ENCODE measurements at regions not wholly inside any gene's neighbourhood (a gene's known extent, or its start where the extent isn't known, plus 50 kb on each side); places are given as distances from the start of the nearest gene placed in this dataset.
"Not testable (repeated sequence)": the region's sequence is repeated elsewhere in the genome, so short reads cannot be mapped to it uniquely, and the experiment has no call there.

GRCh38 chr7:66466081-66466600, 162.5 kb upstream of the KCTD7 start:
- TF ChIP-seq CTCF (IDR thresholded peaks at IDR 0.05; ENCODE audit: low read depth, low read length) = no peak
- H3K4me3 ChIP-seq (ENCODE audit: low read depth, low read length) = no peak overlapping the region

- no peak for TF ChIP-seq CTCF (IDR thresholded peaks at IDR 0.05; ENCODE audit: low read depth, low read length)
- no peak overlapping the region for H3K4me3 ChIP-seq (ENCODE audit: low read depth, low read length)
Measured at GRCh38 chr7:66467887-66468286, 160.8 kb upstream of the KCTD7 start.

- H3K4me3 ChIP-seq (ENCODE audit: low read depth, low read length) = not testable (repeated sequence)
Measured at GRCh38 chr7:66473064-66473463, 155.6 kb upstream of the KCTD7 start.

GRCh38 chr7:66474441-66474840, 154.2 kb upstream of the KCTD7 start:
- H3K4me3 ChIP-seq (ENCODE audit: low read depth, low read length) = no peak overlapping the region
- no peak for TF ChIP-seq CTCF (IDR thresholded peaks at IDR 0.05; ENCODE audit: low read depth, low read length)

- H3K4me3 ChIP-seq (ENCODE audit: low read depth, low read length) = not testable (repeated sequence)
Measured at GRCh38 chr7:66476056-66476455, 152.6 kb upstream of the KCTD7 start.

- H3K4me3 ChIP-seq (ENCODE audit: low read depth, low read length) = not testable (repeated sequence)
Measured at GRCh38 chr7:66477822-66478397, 150.8 kb upstream of the KCTD7 start.

- not testable (repeated sequence) for H3K4me3 ChIP-seq (ENCODE audit: low read depth, low read length)
Measured at GRCh38 chr7:66481229-66481628, 147.5 kb upstream of the KCTD7 start.

GRCh38 chr7:66489065-66489464, 139.6 kb upstream of the KCTD7 start:
- not testable (repeated sequence) for H3K4me3 ChIP-seq (ENCODE audit: low read depth, low read length)

- not testable (repeated sequence) for H3K4me3 ChIP-seq (ENCODE audit: low read depth, low read length)
Measured at GRCh38 chr7:66489741-66490140, 138.9 kb upstream of the KCTD7 start.

GRCh38 chr7:66490979-66491378, 137.7 kb upstream of the KCTD7 start:
- H3K4me3 ChIP-seq (ENCODE audit: low read depth, low read length) = not testable (repeated sequence)

- H3K4me3 ChIP-seq (ENCODE audit: low read depth, low read length) = not testable (repeated sequence)
Measured at GRCh38 chr7:66492405-66492804, 136.3 kb upstream of the KCTD7 start.

Data from WI38 (cell line).